CD4-positive, alpha-beta memory T cell (primary cell): ENCODE measurements at regions not wholly inside any gene's neighbourhood (a gene's known extent, or its start where the extent isn't known, plus 50 kb on each side); places are given as distances from the start of the nearest gene placed in this dataset.
"Not testable (repeated sequence)": the region's sequence is repeated elsewhere in the genome, so short reads cannot be mapped to it uniquely, and the experiment has no call there.

Experiments
- CTCF ChIA-PET: fragments of 350-600 bp; sonication (Branson Sonifier 250); formaldehyde crosslinking; loops from one replicate; lab custom pipeline; 2021; ENCODE audit warnings: inconsistent platforms; ENCODE audit not compliant: partially characterized antibody; lab: Charles Lee
- POLR2A ChIA-PET: fragments of 350-600 bp; sonication (Branson Sonifier 250); formaldehyde crosslinking; loops from one replicate; lab custom pipeline; 2021; ENCODE audit not compliant: partially characterized antibody; lab: Charles Lee
- DNase-seq, 5 donors: peaks; one replicate each; pipeline versions ENCODE4 v3.0.0 to v3.0.0-alpha.2; 2020 to 2022; ENCODE audit warnings: mixed read lengths in 1 of 5
- H3K27ac ChIP-seq: one replicate; pipeline ENCODE4 v1.7.0; 2013; ENCODE audit warnings: low read depth, low read length
- H3K27me3 ChIP-seq: 2 replicates; pipeline ENCODE4 v1.7.0; 2013; ENCODE audit warnings: mild to moderate bottlenecking, low read length, moderate library complexity; ENCODE audit not compliant: insufficient read depth
- H3K36me3 ChIP-seq: 2 replicates; pipeline ENCODE4 v1.7.0; 2013; ENCODE audit warnings: mild to moderate bottlenecking, low read length, moderate library complexity; ENCODE audit not compliant: insufficient read depth
- H3K4me1 ChIP-seq: 2 replicates; pipeline ENCODE4 v1.7.0; 2013; ENCODE audit warnings: mild to moderate bottlenecking, low read length, moderate library complexity; ENCODE audit not compliant: insufficient read depth
- H3K4me3 ChIP-seq, 2 donors: one replicate each; pipeline ENCODE4 v1.7.0; 2013; ENCODE audit warnings: low read length in 2 of 2, mild to moderate bottlenecking in 1 of 2
- H3K9me3 ChIP-seq, 2 donors: one replicate each; pipeline ENCODE4 v1.7.0; 2013; ENCODE audit warnings: low read length in 2 of 2, control low read depth in 1 of 2; ENCODE audit not compliant: control insufficient read depth in 1 of 2
- H3K27ac Mint-ChIP-seq, 7 donors: one replicate each; pipeline ENCODE4 v1.8.0; 2020 to 2021; ENCODE audit warnings: mixed read lengths in 7 of 7, mild to moderate bottlenecking in 6 of 7, inconsistent platforms in 3 of 7, moderate library complexity in 3 of 7
- H3K27me3 Mint-ChIP-seq, 2 donors: one replicate each; pipeline ENCODE4 v1.8.0; 2020 to 2021; ENCODE audit warnings: mixed read lengths in 2 of 2
- H3K36me3 Mint-ChIP-seq, 2 donors: one replicate each; pipeline ENCODE4 v1.8.0; 2020 to 2021; ENCODE audit warnings: mixed read lengths in 2 of 2, inconsistent platforms in 1 of 2, mild to moderate bottlenecking in 1 of 2
- H3K4me1 Mint-ChIP-seq, 4 donors: one replicate each; pipeline ENCODE4 v1.8.0; 2020 to 2021; ENCODE audit warnings: mixed read lengths in 4 of 4, mild to moderate bottlenecking in 1 of 4
- H3K4me3 Mint-ChIP-seq, 8 donors: one replicate each; pipeline ENCODE4 v1.8.0; 2020 to 2021; ENCODE audit warnings: mixed read lengths in 8 of 8, mild to moderate bottlenecking in 7 of 8, moderate library complexity in 6 of 8, inconsistent platforms in 3 of 8
- H3K9me3 Mint-ChIP-seq, 8 donors: one replicate each; pipeline ENCODE4 v1.8.0; 2020 to 2021; ENCODE audit warnings: mixed read lengths in 8 of 8, mild to moderate bottlenecking in 5 of 8, inconsistent platforms in 3 of 8, moderate library complexity in 1 of 8
- intact Hi-C: fragments of 100-400 bp; cut with micrococcal nuclease; formaldehyde crosslinking; loops from one replicate; pipeline ENCODE4 v1.15.1; 2023

- intact Hi-C loops, H3K27ac ChIP-seq, H3K4me1 Mint-ChIP-seq, H3K4me3 ChIP-seq, DNase-seq, POLR2A ChIA-PET, CTCF ChIA-PET, H3K4me1 ChIP-seq, H3K36me3 Mint-ChIP-seq, H3K27me3 ChIP-seq, H3K36me3 ChIP-seq, H3K4me3 Mint-ChIP-seq, H3K9me3 ChIP-seq, H3K27ac Mint-ChIP-seq: not testable (repeated sequence)
- H3K27me3 Mint-ChIP-seq, result peaks cover 17 to 32% of the 10 kb centered on the region in 2 donors
- H3K9me3 Mint-ChIP-seq, result peaks cover 9 to 28% (median 19%) of the 10 kb centered on the region in 8 donors
Observed at GRCh38 chr2:234693681-234694190, 196.9 kb upstream of the ARL4C start.

GRCh38 chr2:234693191-234693590, 196.3 kb upstream of the ARL4C start:
- H3K4me3 ChIP-seq, H3K4me3 Mint-ChIP-seq, intact Hi-C loops, H3K36me3 ChIP-seq, H3K27ac Mint-ChIP-seq, POLR2A ChIA-PET, H3K4me1 ChIP-seq, H3K4me1 Mint-ChIP-seq, H3K27ac ChIP-seq, H3K36me3 Mint-ChIP-seq, CTCF ChIA-PET, H3K9me3 ChIP-seq, H3K27me3 ChIP-seq, DNase-seq: not testable (repeated sequence)
- Mint-ChIP-seq H3K9me3 (peaks cover 9 to 28% (median 19%) of the 10 kb centered on the region in 8 donors), H3K27me3 (peaks cover 17 to 32% of the 10 kb centered on the region in 2 donors)

GRCh38 chr2:234691968-234692955, 195.4 kb upstream of the ARL4C start:
- intact Hi-C loops, result no loop called here
- peaks cover 17 to 28% of the 10 kb centered on the region in 2 donors for H3K27me3 Mint-ChIP-seq
- Histone ChIP-seq H3K27ac (no peak overlapping the region), H3K9me3 (no peaks in the 10 kb centered on the region), H3K36me3 (no peaks in the 10 kb centered on the region), H3K4me3 (no peak overlapping the region), H3K27me3 (no peaks in the 10 kb centered on the region), H3K4me1 (no peaks in the 10 kb centered on the region)
- CTCF ChIA-PET, result no interaction called here
- no peak overlapping the region for H3K27ac Mint-ChIP-seq
- no peak overlapping the region for H3K4me3 Mint-ChIP-seq
- peaks cover 4 to 22% (median 11%) of the 10 kb centered on the region in 8 donors for H3K9me3 Mint-ChIP-seq
- no peak for DNase-seq
- H3K36me3 Mint-ChIP-seq, result peaks cover 1 to 4% of the 10 kb centered on the region in 2 donors
- no peaks in the 10 kb centered on the region for H3K4me1 Mint-ChIP-seq
- POLR2A ChIA-PET, result no interaction called here

GRCh38 chr2:234691214-234691575, 194.3 kb upstream of the ARL4C start:
- Histone ChIP-seq H3K27ac (no peak overlapping the region), H3K9me3 (no peaks in the 10 kb centered on the region), H3K27me3 (no peaks in the 10 kb centered on the region), H3K4me1 (no peaks in the 10 kb centered on the region), H3K36me3 (no peaks in the 10 kb centered on the region), H3K4me3 (no peak overlapping the region)
- intact Hi-C loops, result no loop called here
- Mint-ChIP-seq H3K36me3 (peaks cover 0 to 2% of the 10 kb centered on the region in 2 donors), H3K4me3 (no peak overlapping the region), H3K27ac (no peak overlapping the region), H3K4me1 (no peaks in the 10 kb centered on the region), H3K9me3 (peaks cover 1 to 15% (median 6%) of the 10 kb centered on the region in 8 donors), H3K27me3 (peaks cover 17 to 24% of the 10 kb centered on the region in 2 donors)
- no peak for DNase-seq
- CTCF ChIA-PET, result no interaction called here
- POLR2A ChIA-PET, result no interaction called here

- no peak overlapping the region for H3K4me3 Mint-ChIP-seq
- no peaks in the 10 kb centered on the region for H3K4me1 Mint-ChIP-seq
- no peaks in the 10 kb centered on the region for H3K4me1 ChIP-seq
- DNase-seq, result no peak
- intact Hi-C loops, result no loop called here
- H3K27me3 Mint-ChIP-seq, result peaks cover 12 to 21% of the 10 kb centered on the region in 2 donors
- H3K27ac Mint-ChIP-seq, result no peak overlapping the region
- ChIA-PET CTCF (no interaction called here), POLR2A (no interaction called here)
- H3K9me3 ChIP-seq, result no peaks in the 10 kb centered on the region
- H3K4me3 ChIP-seq, result no peak overlapping the region
- no peak overlapping the region for H3K27ac ChIP-seq
- H3K36me3 ChIP-seq, result no peaks in the 10 kb centered on the region
- H3K27me3 ChIP-seq, result no peaks in the 10 kb centered on the region
- H3K36me3 Mint-ChIP-seq, result no peaks in the 10 kb centered on the region
- H3K9me3 Mint-ChIP-seq, result peaks cover 0 to 10% (median 2%) of the 10 kb centered on the region in 8 donors
Observed at GRCh38 chr2:234690569-234691213, 193.8 kb upstream of the ARL4C start.

GRCh38 chr2:234689911-234690379, 193.1 kb upstream of the ARL4C start:
- CTCF ChIA-PET, result no interaction called here
- peaks cover 0 to 7% (median 0%) of the 10 kb centered on the region in 8 donors for H3K9me3 Mint-ChIP-seq
- no peak overlapping the region for H3K27ac ChIP-seq
- H3K27me3 Mint-ChIP-seq, result peaks cover 9 to 20% of the 10 kb centered on the region in 2 donors
- H3K4me3 ChIP-seq, result no peak overlapping the region
- H3K27ac Mint-ChIP-seq, result no peak overlapping the region
- no peak for DNase-seq
- H3K4me1 Mint-ChIP-seq, result no peaks in the 10 kb centered on the region
- POLR2A ChIA-PET, result no interaction called here
- intact Hi-C loops, result no loop called here
- H3K9me3 ChIP-seq, result no peaks in the 10 kb centered on the region
- no peak overlapping the region for H3K4me3 Mint-ChIP-seq
- H3K36me3 ChIP-seq, result no peaks in the 10 kb centered on the region
- H3K36me3 Mint-ChIP-seq, result no peaks in the 10 kb centered on the region
- no peaks in the 10 kb centered on the region for H3K27me3 ChIP-seq
- H3K4me1 ChIP-seq, result no peaks in the 10 kb centered on the region

- H3K4me3 Mint-ChIP-seq, result no peak overlapping the region
- H3K36me3 Mint-ChIP-seq, result no peaks in the 10 kb centered on the region
- Histone ChIP-seq H3K4me1 (no peaks in the 10 kb centered on the region), H3K4me3 (no peak overlapping the region), H3K27ac (no peak overlapping the region), H3K36me3 (no peaks in the 10 kb centered on the region), H3K9me3 (no peaks in the 10 kb centered on the region), H3K27me3 (no peaks in the 10 kb centered on the region)
- DNase-seq, result no peak
- peaks cover 0 to 3% (median 0%) of the 10 kb centered on the region in 8 donors for H3K9me3 Mint-ChIP-seq
- no peaks in the 10 kb centered on the region for H3K4me1 Mint-ChIP-seq
- peaks cover 6 to 8% of the 10 kb centered on the region in 2 donors for H3K27me3 Mint-ChIP-seq
- ChIA-PET CTCF (no interaction called here), POLR2A (no interaction called here)
- H3K27ac Mint-ChIP-seq, result no peak overlapping the region
- intact Hi-C loops, result no loop called here
Observed at GRCh38 chr2:234687718-234688475, 191.0 kb upstream of the ARL4C start.
